Activated T-cell treated with anti-CD3 and anti-CD28 coated beads, Interleukin-2, amount 50 U/mL, for 4 hours (primary cell): ENCODE measurements at regions not wholly inside any gene's neighbourhood (a gene's known extent, or its start where the extent isn't known, plus 50 kb on each side); places are given as distances from the start of the nearest gene placed in this dataset.
A peak's percentile ranks its signal among the peaks of the same experiment; 100 is the strongest.
"Not testable (repeated sequence)": the region's sequence is repeated elsewhere in the genome, so short reads cannot be mapped to it uniquely, and the experiment has no call there.

Experiments
- ATAC-seq, 2 donors: fragments of 200-7000 bp; cut with Tn5 transposase; one replicate each; pipeline ENCODE4 v1.10.0; 2021
- DNase-seq: peaks from one replicate; pipeline ENCODE4 v3.0.0-alpha.2; 2020
- H3K27me3 Mint-ChIP-seq: one replicate; pipeline ENCODE4 v1.8.0; 2021; ENCODE audit warnings: low read depth, mixed read lengths
- H3K36me3 Mint-ChIP-seq: one replicate; pipeline ENCODE4 v1.8.0; 2022; ENCODE audit warnings: mixed read lengths; ENCODE audit not compliant: insufficient read depth
- H3K4me1 Mint-ChIP-seq: one replicate; pipeline ENCODE4 v1.8.0; 2021; ENCODE audit warnings: low read depth, mixed read lengths
- H3K4me3 Mint-ChIP-seq: one replicate; pipeline ENCODE4 v1.8.0; 2021; ENCODE audit warnings: mild to moderate bottlenecking, moderate library complexity, mixed read lengths
- H3K9me3 Mint-ChIP-seq: one replicate; pipeline ENCODE4 v1.8.0; 2021; ENCODE audit warnings: mixed read lengths

DNA sequence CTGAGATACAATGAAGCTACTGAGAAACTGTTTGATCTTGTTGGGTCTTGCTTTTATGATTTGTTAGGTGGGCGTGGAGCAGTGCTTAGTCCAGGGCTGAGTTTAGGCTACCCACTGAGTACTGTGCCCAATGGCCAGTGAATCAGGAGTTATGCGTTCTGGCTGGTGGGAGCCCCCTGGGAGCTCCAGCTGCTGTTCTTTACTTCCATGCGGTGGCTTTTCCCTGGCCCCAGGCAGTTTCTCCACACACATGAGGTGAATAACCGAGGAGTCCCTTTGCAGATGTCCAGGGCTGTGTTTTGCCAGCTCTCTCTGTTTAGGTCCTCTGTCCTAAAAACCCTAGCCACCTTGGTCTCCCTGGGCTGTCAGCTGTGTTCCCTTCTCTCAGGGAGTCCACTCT lies 106.5 kb downstream of the KLF13 start:
- Mint-ChIP-seq H3K27me3 (no peaks in the 10 kb centered on the region), H3K9me3 (no peaks in the 10 kb centered on the region), H3K4me3 (no peak overlapping the region), H3K4me1 (peaks cover 61% of the 10 kb centered on the region), H3K36me3 (no peaks in the 10 kb centered on the region)
- no peak for DNase-seq
- no peak for ATAC-seq

DNA sequence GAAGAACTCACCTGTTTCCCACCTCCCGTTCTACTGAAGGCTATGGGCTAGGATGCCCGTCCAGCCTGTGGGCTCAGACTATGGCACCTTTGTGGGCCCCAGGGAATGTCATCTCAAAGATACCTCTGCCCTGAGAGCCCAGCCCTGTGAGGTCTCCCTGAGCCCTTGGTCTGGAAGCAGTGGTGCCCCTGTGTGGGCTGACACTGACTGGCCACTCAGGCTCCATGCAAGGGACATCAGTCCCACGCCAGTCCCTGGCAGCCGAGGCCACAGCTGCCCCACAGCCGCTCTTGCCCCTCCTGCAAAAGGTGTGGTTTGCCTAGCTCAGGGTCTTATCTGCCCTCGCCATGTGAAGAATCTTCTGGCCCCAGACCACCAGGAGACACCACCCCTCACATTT lies 106.9 kb downstream of the KLF13 start:
- no peaks in the 10 kb centered on the region for H3K27me3 Mint-ChIP-seq

DNA sequence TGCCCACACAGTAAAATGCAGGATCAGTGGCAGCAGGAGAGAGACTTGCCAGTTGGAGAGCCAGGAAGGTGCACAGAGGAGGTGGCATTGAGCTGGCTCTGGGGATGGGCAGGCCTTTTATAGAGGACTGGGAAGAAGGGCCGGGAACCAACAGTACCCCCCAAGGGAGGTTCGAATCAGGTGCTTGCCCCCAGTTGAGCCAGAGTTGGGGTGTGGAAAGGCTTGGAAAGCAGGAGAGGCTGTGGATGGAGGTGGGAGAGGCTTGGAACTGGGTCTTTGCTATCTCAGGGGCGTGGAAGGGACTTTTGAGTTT lies 107.6 kb downstream of the KLF13 start:
- Mint-ChIP-seq H3K36me3 (no peaks in the 10 kb centered on the region), H3K27me3 (no peaks in the 10 kb centered on the region), H3K4me3 (peak overlapping the region; percentile 84), H3K9me3 (no peaks in the 10 kb centered on the region), H3K4me1 (peaks cover 73% of the 10 kb centered on the region)
- ATAC-seq (no peak), DNase-seq (no peak)

More for the DNA sequence above, 106.9 kb downstream of the KLF13 start:
- no peak for ATAC-seq
- Mint-ChIP-seq H3K36me3 (no peaks in the 10 kb centered on the region), H3K4me3 (no peak overlapping the region), H3K4me1 (peaks cover 66% of the 10 kb centered on the region), H3K9me3 (no peaks in the 10 kb centered on the region)
- DNase-seq = no peak

DNA sequence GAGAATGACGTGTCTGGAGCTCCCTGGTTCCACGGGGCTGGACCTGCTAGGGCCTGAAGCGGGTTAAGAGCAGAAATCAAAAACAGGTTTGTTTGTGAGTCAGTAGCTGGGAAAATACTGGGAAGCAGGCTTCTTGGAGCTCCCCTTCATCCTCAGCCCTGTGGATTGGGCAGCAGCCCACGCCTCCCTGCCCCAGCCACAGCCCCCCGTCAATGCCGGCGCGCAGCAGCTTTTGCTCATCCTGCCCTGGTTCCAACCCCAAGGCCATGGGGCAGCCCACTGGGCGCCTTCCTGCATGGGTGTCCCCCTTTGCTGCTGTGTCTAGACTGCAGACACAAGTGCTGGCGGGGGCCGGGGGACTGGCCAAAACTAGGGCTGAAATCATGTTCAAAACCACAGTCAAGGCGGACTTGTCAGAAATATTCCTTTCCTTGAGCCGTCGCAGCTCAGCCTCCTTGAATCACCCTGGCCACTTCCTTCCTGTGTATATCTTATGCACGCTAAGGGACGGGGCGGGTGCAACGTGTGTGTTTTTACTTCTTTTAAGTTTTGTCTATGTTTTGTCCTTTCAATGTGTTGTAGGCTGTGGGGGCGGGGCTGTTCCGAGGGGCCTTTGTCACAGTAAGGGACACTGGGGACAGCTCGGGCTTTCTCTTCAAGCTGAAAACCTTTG lies 108.1 kb downstream of the KLF13 start:
- DNase-seq (peak; percentile 76), ATAC-seq (peak; percentile 62 to 66)
- Mint-ChIP-seq H3K36me3 (no peaks in the 10 kb centered on the region), H3K4me1 (peaks cover 77% of the 10 kb centered on the region), H3K4me3 (peak overlapping the region; percentile 84), H3K27me3 (no peaks in the 10 kb centered on the region), H3K9me3 (no peaks in the 10 kb centered on the region)

DNA sequence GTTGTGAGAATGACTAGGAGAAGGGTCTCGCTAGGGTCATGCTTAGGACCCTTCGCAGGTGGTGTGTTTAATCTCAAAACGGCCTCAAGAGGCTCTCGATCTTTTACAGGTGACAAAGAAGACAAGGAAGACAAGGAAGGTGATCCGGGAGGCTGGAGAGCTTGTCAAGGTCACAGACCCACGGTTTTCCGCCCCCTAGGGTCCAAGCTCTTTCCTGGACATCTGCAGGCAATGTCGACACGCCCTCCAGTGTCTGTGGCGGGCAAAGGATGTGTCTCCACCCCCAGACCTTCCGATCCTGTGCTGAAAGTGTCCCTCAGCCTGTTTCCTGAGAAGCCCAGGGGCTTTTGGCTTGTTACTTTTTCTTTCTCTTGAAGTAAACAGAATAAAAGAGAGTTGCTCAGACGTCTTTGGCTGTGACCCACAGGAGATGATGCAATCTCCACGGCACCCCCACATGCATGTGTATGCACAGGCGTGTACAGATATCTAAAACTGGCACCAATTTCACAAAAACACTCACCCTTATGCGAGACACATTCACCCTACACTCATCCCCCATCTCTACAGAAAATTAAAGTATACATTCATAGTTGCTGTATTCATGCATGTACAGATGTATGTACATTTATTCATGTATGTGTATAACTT lies 108.8 kb downstream of the KLF13 start:
- H3K4me3 Mint-ChIP-seq = peak overlapping the region; percentile 84
- H3K4me1 Mint-ChIP-seq = peaks cover 74% of the 10 kb centered on the region
- DNase-seq = peak; percentile 82
- no peaks in the 10 kb centered on the region for H3K9me3 Mint-ChIP-seq
- ATAC-seq = peak; percentile 68
- no peaks in the 10 kb centered on the region for H3K27me3 Mint-ChIP-seq
- H3K36me3 Mint-ChIP-seq = no peaks in the 10 kb centered on the region

DNA sequence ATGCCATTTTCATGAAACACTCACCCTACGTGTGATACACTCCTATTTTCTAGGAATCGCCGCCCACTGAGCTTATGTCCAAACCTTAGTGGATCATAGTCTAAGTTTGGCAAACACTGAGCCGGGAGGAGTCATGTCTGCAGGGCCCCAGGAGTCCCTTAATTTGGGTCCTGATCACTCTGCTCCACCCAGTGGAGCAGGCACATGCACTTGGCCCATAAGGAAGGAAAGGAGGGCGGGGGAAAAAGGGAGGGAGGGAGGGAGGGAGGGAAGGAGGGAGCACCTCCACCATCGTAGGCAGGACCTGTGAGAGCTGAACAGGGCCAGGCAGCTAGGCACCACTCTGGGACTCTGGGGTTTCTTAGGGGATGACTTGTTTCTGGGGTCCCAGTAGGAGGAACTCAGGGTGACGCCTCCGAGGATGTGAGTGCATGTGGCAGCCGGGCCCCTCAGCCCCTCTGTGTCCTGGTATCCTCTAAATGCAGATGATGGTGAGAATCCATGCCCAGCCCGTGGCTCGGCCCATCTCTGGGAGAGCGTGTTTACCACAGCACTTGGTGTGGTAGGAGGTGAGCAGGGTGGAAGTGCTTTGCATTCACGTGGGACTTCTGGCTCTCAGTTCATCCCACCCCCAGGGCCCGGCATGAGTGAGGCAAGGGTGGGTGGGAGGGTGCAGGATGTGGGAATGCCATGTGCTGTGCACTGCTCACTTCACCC lies 109.4 kb downstream of the KLF13 start:
- ATAC-seq = peak; percentile 2 to 16
- H3K36me3 Mint-ChIP-seq = no peaks in the 10 kb centered on the region

DNA sequence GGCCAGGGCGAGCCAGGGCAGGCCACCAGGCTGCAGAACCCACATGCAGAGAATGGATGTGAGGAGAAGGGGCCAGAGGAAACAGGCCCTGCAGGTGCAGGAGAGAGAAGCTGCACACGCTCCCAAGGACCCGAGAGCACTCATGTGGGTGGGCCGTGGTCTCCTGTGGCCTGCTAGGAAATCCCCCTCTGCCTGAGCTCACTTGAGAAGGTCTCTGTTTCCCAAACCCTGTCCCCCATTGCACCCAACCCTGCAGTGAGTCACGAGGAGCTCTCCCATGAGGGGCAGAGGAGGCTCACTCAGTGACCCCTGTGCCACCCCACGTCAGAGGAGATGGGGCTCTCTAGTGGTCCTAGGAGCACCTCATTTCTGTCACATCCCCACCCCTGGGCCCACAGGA lies 111.1 kb downstream of the KLF13 start:
- Mint-ChIP-seq H3K27me3 (no peaks in the 10 kb centered on the region), H3K36me3 (no peaks in the 10 kb centered on the region), H3K4me3 (no peak overlapping the region), H3K9me3 (no peaks in the 10 kb centered on the region), H3K4me1 (peaks cover 83% of the 10 kb centered on the region)
- peak; percentile 10 to 31 for ATAC-seq
- DNase-seq = peak; percentile 31

More for the DNA sequence above, 109.4 kb downstream of the KLF13 start:
- Mint-ChIP-seq H3K9me3 (no peaks in the 10 kb centered on the region), H3K4me3 (peak overlapping the region; percentile 84), H3K27me3 (no peaks in the 10 kb centered on the region), H3K4me1 (peaks cover 75% of the 10 kb centered on the region)
- peak; percentile 32 for DNase-seq

DNA sequence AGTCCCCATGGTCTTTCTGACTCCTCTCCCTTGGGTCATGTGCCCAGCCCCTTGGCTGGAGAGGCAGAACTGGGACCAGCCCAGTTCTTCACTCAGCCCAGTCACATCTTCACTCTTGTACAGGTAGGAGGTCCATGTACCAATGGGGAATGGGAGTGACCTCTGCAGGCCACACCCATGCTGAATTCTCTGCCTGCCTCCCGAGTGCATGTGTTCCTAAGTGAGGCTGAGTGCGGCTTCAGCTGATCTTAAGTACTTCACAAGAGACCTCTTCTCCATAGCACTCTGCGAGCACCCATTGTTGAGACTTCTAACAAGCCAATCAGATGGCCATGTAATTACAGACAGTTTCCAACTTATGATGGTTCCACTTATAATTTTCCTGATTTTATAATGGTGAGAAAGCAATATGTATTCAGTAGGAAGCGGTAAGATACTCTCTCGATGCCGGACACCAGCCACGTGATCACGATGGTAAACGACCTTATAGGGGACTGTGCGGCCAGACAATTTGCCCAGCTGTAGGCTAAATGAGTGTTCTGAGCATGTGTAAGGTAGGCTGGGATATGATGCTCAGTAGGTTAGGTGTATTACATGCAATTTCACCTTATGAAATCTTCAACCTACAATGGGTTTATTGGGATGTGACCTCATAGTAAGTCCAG lies 112.1 kb downstream of the KLF13 start:
- Mint-ChIP-seq H3K9me3 (no peaks in the 10 kb centered on the region), H3K4me1 (peaks cover 81% of the 10 kb centered on the region), H3K36me3 (no peaks in the 10 kb centered on the region), H3K4me3 (no peak overlapping the region), H3K27me3 (no peaks in the 10 kb centered on the region)
- ATAC-seq = no peak
- no peak for DNase-seq

DNA sequence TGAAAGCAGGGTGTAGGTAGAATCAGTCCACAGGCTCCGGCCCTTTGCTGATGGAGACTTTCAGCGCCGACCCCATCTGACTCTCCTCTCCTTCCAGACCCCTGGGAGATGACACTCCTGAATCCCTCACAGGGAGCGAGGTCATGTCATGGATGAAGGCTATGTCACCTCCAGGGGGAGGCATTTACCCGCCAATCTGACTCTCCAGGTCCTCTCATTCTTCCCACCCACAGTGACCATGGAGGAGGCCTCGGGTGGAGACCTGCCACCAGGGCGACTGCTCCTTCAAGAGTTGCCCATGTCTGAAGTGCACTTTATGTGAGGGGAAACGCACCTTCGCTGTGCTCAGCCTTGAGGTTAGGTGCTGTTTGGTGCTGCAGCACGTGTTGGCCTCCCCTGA lies 112.7 kb downstream of the KLF13 start:
- H3K36me3 Mint-ChIP-seq = no peaks in the 10 kb centered on the region
- ATAC-seq (no peak), DNase-seq (no peak)
- peaks cover 78% of the 10 kb centered on the region for H3K4me1 Mint-ChIP-seq
- H3K4me3 Mint-ChIP-seq = no peak overlapping the region
- H3K27me3 Mint-ChIP-seq = no peaks in the 10 kb centered on the region
- no peaks in the 10 kb centered on the region for H3K9me3 Mint-ChIP-seq

DNA sequence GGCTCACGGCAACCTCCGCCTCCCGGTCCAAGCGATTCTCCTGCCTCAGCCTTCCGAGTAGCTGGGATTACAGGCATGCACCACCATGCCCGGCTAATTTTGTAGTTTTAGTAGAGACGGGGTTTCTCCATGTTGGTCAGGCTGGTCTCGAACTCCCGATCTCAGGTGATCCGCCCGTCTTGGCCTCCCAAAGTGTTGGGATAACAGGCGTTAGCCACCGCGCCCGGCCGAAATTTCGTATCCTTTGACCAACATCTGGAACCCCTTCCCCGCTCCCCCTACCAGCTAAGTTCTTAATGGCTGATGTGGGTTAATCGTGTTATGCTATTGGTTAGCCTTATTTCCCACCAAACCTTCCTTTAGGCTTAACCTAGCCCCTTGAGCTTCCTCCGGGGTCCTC lies 113.6 kb downstream of the KLF13 start:
- DNase-seq, H3K9me3 Mint-ChIP-seq, H3K36me3 Mint-ChIP-seq, ATAC-seq, H3K27me3 Mint-ChIP-seq: not testable (repeated sequence)
- peaks cover 69% of the 10 kb centered on the region for H3K4me1 Mint-ChIP-seq
- H3K4me3 Mint-ChIP-seq = peak overlapping the region; percentile 67

DNA sequence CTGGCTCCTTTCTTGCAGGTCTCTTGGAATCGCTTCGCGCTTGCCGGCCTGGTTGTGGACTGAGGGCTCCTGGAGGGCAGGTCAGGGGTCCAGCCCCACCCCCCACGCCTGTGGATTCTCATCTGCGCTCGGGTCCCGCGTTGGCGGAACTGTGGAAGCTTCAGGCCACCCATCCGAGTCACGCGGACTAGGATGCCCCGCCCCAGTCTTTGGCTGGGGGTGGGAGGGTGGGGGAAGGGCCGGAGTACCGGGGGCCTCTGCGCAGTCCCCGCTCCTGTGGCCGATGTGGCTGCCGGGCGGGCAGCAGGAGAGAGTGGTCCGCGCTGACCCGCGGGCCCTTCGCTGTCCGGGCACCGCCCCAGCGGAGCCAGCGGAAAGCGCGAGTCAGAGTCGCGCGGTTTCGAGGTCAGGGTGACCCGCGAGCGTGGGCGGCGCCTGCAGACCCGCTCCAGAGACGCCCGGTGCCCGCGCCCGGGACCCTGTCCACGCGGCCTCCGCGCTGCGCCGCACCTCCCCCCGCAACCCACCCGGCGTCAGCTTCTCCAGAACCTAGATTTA lies 114.2 kb downstream of the KLF13 start:
- Mint-ChIP-seq H3K36me3 (no peaks in the 10 kb centered on the region), H3K4me3 (peak overlapping the region; percentile 67), H3K4me1 (peaks cover 63% of the 10 kb centered on the region), H3K9me3 (no peaks in the 10 kb centered on the region), H3K27me3 (no peaks in the 10 kb centered on the region)
- DNase-seq (peak; percentile 36), ATAC-seq (no peak)

DNA sequence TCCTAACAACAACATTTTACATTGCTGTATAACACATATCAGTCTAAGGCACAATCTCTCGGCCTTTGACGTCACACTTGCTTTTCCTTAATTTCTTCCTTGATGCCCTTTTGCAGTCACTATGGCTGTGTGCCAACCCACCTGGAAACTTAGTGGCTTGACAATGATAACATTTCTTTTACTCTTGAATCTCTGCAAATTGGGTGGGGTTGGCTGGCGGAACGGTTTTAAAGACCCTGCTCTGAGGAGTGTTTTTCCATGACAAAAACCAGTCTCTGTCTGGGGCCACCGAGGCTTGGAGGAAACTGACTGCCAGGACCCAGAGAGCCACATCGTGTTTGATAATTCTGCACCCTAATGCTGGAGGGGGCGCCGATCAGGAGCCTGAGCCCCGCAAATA lies 115.6 kb downstream of the KLF13 start:
- Mint-ChIP-seq H3K36me3 (no peaks in the 10 kb centered on the region), H3K9me3 (no peaks in the 10 kb centered on the region), H3K4me3 (peak overlapping the region; percentile 69), H3K27me3 (no peaks in the 10 kb centered on the region), H3K4me1 (peaks cover 50% of the 10 kb centered on the region)
- ATAC-seq (no peak), DNase-seq (no peak)

DNA sequence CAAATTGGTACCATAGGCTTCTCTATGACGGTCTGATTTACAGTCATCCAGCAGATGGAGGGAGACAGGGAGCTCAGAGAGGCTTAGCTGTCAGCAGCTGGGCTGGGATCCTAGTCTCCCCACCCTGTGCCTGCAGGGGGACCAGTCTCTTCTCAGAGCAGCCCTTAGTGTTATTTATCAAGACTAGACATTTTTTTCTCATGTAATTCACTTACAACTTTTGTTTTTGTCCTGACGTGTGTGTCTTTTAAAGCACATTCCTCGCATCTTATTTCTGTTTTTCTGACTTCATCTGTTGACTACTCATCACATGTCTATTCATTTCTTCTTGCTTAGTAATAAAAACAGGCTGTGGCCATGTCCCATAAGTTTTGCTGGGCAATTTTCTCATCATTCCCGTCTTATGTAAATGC lies 116.1 kb downstream of the KLF13 start:
- Mint-ChIP-seq H3K27me3 (no peaks in the 10 kb centered on the region), H3K4me3 (no peak overlapping the region), H3K36me3 (no peaks in the 10 kb centered on the region), H3K4me1 (peaks cover 45% of the 10 kb centered on the region), H3K9me3 (no peaks in the 10 kb centered on the region)
- DNase-seq = no peak
- no peak for ATAC-seq

DNA sequence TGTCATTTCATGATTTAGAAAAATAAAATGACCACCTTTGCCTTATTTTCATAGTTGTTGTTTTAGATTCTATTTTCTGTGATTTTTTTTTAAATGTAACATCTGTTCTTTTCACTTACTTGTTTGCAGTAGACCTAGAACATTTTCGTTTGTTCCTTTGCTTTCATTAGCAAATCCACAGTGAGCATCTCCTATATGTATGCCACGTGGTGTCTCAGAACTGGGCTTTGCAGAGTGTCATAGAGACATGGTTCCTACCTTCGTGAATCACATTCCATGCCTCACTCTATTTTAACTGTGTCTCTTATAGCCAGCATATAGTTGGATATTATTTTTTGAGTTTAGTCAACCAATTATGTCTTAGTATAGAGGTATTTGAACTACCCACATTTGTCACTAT lies 118.2 kb downstream of the KLF13 start:
- no peak for DNase-seq
- Mint-ChIP-seq H3K36me3 (no peaks in the 10 kb centered on the region), H3K4me3 (no peak overlapping the region), H3K9me3 (no peaks in the 10 kb centered on the region), H3K4me1 (peaks cover 35% of the 10 kb centered on the region), H3K27me3 (no peaks in the 10 kb centered on the region)
- ATAC-seq = no peak
